Endothelial cell of hepatic sinusoid (primary cell): ENCODE measurements at regions not wholly inside any gene's neighbourhood (a gene's known extent, or its start where the extent isn't known, plus 50 kb on each side); places are given as distances from the start of the nearest gene placed in this dataset.

Experiments
- in situ Hi-C: cut with HindIII; loops from 2 replicates; pipeline ENCODE4 v1.10.0; 2017; ENCODE audit warnings: low sequenced_read_pairs

DNA sequence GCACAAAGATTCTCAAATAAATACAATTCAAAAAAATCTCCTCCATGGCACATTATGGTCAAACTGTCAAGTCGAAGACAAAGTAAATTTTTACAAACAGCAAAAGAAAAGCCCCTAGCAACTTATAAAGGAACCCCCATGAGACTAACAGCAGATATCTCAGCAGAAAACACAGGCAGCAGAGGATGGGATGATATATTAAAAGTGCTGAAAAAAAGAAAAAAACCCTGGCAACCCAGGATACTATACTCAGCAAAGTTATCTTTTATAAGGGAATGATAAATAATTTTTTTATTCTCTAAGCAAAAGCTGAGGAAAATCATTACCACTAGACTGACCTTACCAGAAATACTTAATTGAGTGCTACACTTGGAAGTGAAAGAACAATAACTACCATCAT lies 326.4 kb downstream of the CYRIA start:
- in situ Hi-C loops, result no loop called here

DNA sequence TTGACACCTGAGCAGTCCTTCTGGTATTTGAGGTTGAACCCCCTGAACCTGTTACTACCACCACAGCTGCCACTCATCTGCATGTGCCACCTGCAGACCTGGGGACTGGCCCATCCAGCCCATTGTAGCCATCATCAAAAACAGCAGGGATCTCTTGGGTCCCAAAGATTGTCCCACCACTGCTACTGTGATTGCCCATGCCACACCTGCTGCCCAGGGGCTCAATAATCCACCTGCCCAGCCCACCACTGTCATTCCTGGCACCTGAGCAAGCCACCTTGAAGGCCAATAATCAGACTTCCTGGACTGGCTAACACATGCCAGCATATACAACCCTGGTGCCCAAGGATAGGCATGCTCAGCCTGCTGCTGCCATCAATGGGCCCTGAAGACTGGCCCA lies 327.6 kb downstream of the CYRIA start:
- in situ Hi-C loops, result no loop called here

DNA sequence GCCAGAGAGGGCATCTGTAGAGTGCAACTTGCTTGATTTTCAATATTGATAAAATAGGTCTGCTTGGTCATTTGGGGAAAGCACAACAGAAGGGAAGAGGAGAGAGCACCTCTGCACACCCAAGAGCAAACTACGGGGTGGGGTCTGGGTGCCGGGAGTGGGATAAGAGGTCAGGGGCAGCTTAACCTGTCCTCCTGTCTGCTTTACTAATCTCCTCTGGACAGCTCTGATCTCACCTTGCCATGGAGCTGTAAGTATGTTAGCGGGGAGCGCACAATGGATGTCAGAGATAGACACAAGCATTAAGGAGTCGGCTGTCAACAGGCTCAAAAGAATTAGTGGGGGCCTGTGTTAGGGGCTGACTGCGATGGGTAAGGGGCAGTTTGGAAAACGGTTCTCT lies 328.7 kb downstream of the CYRIA start:
- in situ Hi-C loops, result no loop called here

DNA sequence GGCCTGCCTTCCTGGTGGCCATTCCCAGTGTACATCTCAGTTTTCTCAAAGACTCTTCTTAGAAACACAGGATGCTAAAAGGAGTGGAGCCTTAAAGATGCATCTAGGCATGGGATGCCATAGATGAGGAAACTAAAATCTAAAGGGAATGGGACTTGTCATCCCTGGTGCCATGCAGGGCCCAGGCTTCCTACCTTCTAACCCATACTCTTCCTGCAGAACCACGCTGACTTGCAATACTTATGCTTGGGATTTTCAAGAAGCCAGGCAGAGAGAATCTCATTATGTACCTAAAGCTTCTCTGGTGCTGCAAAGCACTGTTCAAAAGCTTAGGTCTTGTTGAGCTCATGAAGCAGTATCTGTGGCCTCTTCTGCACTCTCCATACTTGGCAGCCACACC lies 329.1 kb downstream of the CYRIA start:
- in situ Hi-C loops, result no loop called here

DNA sequence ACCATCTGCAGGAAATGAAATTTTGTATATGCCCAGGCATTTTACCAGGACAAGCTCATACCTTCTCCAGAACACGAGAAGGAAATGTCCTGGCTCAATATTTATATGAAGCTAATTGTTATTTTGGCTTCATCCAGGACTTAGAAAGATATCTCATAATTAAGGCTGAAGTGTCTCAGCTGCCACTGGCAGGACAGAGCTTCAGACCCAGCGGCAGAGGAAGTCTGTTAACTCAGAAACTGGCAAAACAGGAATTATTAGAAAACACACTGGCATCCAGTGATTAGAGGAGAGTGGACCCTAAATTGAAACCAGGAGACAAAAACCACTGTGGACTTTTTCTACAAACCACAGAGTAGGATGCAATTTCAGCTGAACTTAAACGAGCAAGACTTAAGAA lies 329.7 kb downstream of the CYRIA start:
- in situ Hi-C loops, result no loop called here

DNA sequence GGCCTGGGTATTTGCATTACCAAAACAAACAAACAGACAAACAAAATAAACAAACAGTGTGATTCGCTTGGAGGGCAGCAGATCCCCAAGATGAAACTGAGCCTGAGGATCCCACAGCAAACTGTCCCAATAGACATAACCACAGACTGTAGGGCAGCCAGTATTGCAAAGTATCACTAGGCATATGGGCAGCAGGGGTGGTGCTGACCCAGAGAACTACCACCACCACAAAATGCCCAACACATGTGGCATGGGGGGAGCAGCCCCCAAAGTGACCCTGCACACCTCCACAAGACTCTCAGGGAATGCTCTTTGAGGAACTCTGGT lies 330.1 kb downstream of the CYRIA start:
- in situ Hi-C loops, result no loop called here

DNA sequence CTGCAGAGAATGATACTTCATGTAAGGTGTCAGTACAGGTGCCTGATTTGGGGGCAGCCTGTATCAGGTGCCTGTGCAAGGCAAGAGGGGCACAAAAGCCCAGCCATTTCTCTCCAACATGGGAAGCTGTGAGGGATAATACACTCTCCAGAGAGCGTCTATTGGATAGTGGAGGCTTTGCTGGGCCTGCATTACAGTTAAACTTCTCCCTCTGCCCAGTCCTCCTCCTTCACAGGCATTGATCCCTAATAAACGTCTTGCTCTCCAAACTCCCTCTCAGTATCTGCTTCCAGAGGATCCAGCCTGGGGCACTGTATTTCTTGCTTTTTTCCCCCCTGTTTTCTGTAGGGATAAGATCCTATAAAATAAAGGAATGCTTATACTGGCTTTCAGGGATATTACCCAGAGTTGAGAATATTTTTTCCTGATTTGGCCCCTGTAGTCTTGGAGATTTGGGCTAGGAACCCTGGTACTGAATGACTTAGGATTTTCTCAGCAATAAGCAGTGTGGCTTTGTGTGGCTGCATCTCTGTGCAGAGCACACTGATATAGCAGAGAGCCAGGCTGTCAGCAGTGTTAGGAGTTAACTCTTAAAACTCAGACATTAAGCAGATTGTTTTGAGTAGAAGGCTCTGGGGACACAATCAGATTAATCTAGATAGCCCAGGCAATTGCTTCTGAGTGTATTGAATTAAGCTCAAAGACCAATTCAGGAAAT lies 330.6 kb downstream of the CYRIA start:
- in situ Hi-C loops, result no loop called here

DNA sequence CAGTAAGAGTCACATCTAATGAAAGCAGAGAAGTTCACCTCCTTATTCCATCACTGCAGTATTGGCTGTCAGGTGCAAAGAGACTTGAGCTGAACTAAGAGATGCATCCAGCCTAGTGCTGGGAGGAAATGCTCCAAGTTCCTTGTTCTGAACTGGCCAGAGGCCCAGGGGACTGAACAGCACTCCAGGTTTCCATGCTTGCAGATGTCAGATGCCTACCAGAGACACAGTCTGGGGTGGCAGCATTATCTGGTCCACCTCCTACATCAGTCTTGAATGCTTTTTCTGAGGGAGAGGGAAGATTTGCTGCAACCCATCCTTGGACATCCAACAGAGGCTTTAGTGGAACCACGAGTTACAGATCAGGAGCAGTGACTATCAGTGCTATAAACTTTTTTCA lies 331.3 kb downstream of the CYRIA start:
- in situ Hi-C loops, result no loop called here

DNA sequence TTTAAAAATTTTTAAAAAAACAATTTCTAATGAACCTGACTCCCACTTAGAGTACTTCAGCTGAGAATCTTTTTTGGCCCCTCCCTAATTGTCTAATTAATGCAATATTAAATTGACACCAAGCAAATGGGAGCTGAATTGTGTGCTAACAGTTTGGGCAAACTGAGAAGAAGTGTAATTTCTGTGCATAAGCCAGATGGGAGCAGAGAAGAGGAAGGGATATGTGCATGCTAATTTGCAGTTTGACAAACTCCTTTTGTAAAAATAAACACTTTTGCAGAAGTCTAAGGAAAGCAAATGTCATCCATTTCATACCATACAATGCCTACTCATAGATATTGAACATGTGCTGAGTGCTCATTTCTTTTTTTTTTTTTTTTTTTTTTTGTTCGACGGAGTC lies 332.0 kb downstream of the CYRIA start:
- in situ Hi-C loops, result no loop called here

DNA sequence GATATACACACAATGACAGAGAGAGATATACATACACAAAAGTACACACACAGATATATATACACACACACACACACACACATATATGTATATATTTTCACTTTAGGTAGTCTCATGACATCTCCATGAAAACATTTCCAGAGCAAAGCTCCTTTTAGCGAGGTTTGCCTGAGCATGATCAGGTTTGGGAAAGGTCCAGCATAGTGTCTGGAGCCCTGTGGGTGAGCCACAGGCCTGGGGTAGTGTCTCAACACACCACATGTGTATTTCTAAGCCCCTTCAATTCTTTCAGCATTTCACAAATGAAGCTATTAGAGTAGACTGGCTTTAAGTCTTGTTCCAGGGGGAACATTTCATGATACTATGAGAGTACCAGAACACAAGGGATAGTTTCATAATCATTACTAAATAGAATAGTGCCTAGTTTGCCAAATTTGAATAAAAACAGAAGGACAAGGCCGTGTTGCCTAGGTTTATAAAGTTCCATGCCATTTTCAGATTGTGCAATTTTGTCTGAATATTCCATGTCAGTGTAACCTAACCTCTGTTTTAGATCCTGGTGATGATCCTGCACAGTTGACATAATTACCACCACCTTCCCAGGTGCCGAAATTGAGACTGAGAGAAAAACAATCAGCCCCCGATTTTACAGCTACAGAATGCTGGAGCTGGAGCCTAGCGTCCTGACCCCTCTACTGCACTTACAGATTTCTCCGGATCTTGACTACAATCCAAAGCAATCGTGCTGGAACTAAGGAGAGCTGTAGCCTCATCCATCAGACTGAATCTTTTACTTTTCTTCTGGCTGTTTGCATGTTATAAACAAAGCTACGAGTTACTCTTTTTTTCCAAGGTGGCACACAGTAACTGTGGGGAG lies 332.7 kb downstream of the CYRIA start:
- in situ Hi-C loops, result no loop called here

DNA sequence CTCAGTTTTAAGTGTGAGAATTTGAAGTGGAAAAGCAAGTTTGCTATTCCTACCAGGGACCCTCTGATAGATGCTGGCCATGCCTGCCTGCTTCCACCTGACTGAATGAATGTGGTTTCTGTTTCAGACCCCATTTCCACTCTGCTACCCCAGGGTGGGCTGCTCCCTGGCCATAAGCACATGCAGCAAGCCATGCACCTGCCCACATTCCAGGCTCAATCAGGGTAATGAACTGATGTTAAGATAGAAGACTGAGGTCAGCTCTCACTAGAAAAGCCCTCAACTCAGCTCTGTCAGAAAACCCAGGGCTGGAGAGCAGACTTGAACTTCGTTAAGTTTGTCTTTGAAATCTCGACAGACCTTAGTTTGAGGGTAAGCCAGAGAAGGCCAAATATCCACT lies 333.9 kb downstream of the CYRIA start:
- in situ Hi-C loops, result no loop called here

DNA sequence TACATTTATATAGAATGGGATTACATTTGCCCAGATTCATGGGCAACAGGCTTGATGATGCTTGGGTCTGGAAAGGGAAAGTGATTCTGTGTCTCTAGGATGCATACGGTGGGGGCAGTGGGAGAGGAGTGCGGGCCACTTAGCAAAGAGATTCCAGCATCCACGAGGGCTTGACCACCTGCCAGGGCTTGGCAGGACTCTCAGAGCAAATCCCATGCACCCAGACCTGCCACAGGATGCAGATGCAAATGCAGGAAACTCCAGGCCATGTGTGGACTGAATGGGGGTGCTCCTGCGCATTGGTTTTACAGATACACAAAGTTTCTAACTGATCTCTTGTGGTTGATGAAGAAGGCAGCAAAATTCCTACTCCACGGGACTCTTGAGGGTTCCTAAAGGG lies 334.7 kb downstream of the CYRIA start:
- in situ Hi-C loops, result no loop called here

DNA sequence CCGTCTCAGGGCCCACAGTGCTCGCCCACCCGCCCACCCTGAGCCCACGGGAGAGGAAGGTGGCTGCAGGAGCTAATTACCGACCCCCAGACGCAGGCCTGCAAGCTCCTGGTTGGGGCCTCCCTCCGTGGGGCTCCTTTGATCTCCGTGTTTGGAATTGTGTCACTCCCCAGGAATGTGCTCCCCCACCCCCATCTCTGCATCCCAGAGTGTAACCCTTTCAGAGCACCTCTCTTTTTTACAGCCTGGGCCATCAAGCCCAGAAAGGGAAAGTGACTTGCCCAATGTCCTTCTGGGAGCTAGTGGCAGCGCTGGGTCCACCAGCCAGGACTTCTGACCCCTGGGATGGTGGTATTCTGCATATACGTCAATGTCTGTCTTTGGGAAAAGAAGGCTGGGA lies 335.1 kb downstream of the CYRIA start:
- in situ Hi-C loops, result no loop called here

DNA sequence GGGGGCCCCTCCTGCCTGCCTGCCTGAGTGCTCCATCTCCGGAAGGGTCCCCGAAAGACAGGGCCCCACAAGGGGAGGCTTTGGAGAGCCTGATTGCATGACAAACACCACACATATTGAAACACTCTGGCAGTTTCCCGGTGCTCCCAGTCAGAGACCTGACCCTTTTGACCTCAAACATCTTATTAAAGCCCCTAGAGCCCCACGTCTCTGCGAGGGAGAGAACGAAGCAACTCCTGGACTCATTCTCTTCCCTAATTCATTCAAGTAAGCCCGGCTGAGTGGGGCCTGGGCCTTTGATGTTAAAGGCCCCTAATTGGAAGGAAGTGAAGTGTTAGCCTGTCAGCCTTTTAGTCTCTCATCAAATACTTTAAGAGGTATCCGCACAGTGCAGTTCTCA lies 335.6 kb downstream of the CYRIA start:
- in situ Hi-C loops, result no loop called here

DNA sequence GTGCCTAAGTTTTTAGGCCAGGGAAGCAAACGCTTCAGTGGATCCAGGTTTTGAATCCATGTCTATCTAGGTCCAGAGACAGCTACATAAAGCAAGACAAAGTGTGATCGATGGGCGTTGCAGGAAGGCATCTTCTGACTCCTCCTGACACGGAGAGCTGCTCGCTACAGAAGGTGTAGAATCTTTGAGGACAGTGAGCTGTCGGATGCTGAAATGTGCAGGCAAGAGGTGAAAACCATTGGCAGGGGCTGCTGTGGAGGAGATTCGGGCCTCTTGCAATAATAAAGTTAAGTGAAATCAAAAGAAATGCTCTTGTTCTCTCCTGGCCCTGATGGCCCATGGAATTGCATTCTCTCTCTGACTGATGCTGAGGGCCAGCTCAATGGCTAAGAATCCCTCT lies 336.2 kb downstream of the CYRIA start:
- in situ Hi-C loops, result loop anchor here (5.0 kb wide), 1 partner anchor 88 kb away; no protein-coding TSS in a partner anchor

DNA sequence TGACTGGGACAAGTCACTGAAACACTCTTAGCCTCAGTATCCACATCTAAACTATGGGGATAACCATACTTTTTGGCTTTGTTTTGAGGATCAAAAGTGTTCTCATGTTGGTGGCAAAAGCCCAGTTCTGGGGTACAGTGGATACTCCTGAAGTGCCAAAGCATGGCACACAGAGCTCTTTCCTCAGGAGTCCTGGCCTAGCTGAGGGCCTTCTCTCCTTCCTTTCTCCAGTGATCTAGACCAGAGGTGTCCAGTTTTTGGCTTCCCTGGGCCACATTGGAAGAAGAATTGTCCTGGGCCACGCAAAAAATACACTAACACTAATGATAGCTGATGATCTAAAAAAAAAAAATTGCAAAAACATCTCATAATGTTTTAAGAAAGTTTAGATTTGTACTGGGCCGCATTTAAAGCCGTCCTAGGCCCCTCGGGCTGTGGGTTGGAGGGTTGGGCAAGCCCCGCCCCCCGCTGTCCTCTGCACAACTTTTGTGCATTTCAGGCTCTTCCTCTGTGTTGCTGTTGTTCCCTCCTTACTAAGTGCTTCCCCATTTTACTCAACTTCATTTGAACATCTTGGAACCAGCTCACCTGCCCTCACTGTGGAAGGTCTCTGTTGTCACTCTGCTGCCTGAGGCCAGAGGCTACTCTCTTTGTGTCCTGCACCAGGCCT lies 337.0 kb downstream of the CYRIA start:
- in situ Hi-C loops, result loop anchor here (5.0 kb wide), 1 partner anchor 89 kb away; no protein-coding TSS in a partner anchor

DNA sequence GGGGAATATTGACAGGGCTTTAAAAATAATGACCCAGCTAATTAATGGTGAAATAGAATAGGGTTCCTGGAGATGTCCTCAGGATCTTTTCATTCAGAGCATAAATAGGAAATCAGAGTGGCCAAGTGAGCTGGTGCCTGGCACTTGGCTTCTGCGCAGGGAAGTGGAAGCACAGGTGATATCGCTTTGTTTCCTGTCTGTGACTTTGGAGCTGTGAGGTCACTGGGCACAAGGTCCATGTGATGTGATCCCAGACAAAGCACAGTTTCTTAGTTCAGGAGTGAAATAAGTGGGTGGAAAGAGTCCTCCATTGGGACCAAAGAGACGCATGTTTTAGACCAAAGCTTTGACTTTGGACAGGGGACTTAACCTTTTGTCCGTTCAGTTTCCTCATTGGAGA lies 338.3 kb downstream of the CYRIA start:
- in situ Hi-C loops, result loop anchor here (5.0 kb wide), 1 partner anchor 90 kb away; no protein-coding TSS in a partner anchor

DNA sequence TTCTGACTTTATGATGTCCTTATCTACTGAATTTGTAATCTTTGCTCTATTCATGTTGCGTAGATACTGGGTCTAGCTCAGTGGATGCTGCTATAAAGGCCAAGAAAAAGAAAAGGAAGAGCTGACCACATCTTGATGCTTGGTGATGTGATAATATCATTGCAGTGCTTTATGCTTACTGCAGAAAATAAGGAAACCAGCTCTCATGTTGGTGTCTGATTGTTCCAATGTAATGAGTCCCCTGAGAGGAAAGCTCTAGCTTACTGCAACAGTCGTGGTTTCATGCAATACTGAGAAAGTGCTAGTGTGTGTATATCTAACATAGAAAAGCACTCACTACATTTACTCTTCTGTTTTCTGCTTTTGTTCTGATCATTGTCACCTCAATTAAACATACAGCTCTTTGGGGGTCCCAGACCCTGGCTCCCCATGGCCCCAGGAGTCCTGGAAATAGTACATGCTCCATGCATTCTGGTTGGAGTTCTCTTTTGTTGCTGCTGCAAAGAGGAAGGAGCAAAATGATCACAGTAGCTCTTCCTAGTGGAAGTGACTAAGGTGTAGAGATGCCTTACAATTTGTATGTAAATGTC lies 338.8 kb downstream of the CYRIA start:
- in situ Hi-C loops, result loop anchor here (5.0 kb wide), 1 partner anchor 90 kb away; no protein-coding TSS in a partner anchor

DNA sequence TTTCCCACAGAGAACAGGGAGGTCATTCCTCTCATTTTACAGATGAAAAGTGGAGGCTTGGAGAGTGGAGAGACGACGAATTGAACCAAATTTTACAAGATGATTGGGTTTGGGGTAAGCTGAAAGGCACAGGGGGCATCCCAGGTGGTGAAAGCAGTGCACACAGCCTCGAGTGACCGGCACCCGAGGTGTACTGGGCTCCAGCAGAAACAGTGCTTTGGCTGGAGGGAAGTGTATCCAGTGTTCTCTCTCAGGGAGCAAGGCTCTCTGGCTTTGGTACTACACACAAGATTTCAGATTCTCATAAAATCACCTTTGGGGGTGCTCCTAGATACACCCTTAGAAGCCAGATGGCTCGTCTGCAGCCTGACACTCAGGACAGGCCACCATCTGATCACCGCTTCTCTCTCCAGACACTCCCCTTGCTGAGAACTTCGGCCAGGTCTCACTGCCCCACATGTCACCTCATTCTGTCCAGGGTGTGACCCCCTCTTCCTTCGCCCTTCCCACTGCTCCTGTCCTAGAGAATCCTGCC lies 339.6 kb downstream of the CYRIA start:
- in situ Hi-C loops, result loop anchor here (5.0 kb wide), 1 partner anchor 91 kb away; no protein-coding TSS in a partner anchor

DNA sequence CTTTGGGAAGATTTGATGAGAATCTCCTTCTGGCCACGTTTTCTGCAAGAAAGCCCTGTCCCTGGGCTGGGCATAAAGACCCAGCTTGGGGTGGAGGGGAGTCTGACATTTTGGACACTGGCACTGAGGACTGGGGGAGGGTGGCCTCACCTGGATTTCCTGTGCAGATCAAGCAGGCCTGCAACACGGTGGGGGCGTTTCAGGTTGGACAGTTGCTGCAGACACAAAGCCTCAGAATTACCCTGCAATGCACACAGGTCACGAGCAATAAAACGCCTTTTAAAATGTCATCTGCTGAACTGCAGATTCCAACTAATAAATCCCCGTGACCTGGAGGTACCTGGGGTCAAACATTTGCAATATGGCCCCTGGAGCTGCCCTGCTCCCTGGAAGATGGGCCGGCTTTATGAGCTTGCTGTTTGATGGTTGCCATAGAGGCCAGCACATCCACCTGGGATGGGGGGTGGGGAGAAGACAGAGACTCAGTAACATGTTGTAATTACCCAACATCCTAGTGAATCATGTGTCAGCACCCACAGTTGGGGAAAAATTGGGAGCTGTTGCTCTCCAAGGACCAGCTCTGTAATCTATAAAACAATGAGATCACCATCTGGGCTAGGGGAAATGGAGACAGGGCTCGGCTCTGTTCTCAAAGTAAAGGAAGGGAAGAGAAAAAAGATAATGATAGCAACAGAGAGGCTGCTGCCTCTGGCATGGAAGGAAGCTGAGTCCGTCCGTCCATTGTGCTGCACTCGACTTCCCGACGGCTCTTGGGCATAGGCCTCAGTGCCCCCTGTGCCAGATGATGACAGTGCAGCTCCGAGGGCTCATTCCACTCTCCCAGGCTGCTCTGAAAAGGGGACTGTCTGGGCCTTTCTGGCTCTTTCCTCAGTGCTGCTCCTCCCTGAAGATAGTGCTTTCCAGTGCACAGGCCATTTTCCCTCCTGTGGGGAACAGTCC lies 340.3 kb downstream of the CYRIA start:
- in situ Hi-C loops, result loop anchor here (5.0 kb wide), 1 partner anchor 92 kb away; no protein-coding TSS in a partner anchor
